WI38 (cell line): ENCODE measurements at regions not wholly inside any gene's neighbourhood (a gene's known extent, or its start where the extent isn't known, plus 50 kb on each side); places are given as distances from the start of the nearest gene placed in this dataset.

Source experiments
- H3K4me3 ChIP-seq: 2 replicates; pipeline ENCODE4 v1.5.1; 2011; ENCODE audit warnings: low read depth, mild to moderate bottlenecking, control low read depth, low read length
- CTCF ChIP-seq: IDR thresholded peaks from 2 replicates; pipeline ENCODE4 v1.5.1; 2012; ENCODE audit warnings: low read depth, mild to moderate bottlenecking, control low read depth, low read length

GRCh38 chr16:49165025-49165424 is 116.6 kb downstream of the CBLN1 start:
- no peak overlapping the region for H3K4me3 ChIP-seq
- TF ChIP-seq CTCF = no peak

GRCh38 chr16:49161191-49161590 is 120.4 kb downstream of the CBLN1 start:
- TF ChIP-seq CTCF = no peak
- no peak overlapping the region for H3K4me3 ChIP-seq

DNA sequence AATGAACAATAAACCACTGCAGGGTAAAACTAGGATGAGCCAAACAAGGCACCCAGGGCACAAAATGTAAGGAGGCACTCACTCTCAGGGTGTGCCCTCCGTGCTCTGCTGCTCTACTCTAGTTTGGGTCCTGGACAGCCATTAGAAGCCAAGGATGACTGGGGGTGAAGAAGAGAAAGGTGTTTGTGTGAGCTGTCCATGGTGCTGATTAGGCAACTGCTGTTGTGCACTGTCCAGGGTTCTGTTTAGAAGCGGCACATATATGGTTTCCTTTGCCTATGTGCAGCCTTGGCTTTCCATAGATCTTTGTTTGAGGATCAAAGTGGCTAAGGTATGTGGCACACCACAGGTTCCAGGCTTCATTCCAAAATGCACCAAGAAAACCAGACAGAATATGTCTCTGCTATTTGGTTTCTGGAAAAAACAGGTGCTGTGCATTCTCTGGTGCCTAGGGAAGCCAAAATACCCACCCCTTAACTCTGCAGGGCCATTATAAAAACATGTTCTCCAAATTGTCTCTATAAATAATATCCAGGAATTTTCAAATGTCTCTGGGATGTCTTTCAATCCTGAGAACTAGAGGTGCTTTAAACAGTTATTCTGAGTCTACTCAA is 123.5 kb downstream of the CBLN1 start:
- no peak overlapping the region for H3K4me3 ChIP-seq
- no peak for TF ChIP-seq CTCF

GRCh38 chr16:49150341-49150740 is 131.3 kb downstream of the CBLN1 start:
- no peak overlapping the region for H3K4me3 ChIP-seq
- no peak for TF ChIP-seq CTCF

- no peak overlapping the region for H3K4me3 ChIP-seq
- no peak for TF ChIP-seq CTCF
These were observed 133.2 kb downstream of the CBLN1 start for GRCh38 chr16:49148410-49148809.

- no peak overlapping the region for H3K4me3 ChIP-seq
- TF ChIP-seq CTCF = no peak
These were observed 141.0 kb downstream of the CBLN1 start for GRCh38 chr16:49140618-49141017.

DNA sequence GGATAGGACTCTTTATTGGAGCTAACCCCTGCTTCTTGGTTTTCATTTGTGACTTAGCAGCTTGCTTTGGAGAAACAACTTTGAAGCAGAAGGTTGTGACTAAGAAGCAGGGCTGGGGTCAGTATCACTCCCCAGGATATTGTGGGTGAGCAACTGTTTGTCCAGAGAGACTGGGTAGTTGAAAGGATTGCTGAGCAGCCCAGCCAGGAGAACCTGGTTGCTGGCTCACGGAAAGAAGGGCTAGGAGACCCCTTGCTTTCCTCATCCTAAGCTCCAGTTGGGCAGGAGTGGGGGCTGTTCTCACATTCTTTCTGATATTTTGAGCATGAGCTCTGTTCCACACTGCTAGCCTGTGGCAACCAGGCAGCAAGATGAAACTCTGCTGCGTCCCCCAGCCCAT is 151.2 kb downstream of the CBLN1 start:
- no peak for TF ChIP-seq CTCF
- H3K4me3 ChIP-seq = no peak overlapping the region
